NB4 (cell line): ENCODE measurements at regions not wholly inside any gene's neighbourhood (a gene's known extent, or its start where the extent isn't known, plus 50 kb on each side); places are given as distances from the start of the nearest gene placed in this dataset.

Experiments
- DNase-seq: peaks from one replicate; pipeline ENCODE4 v3.0.0; 2010; ENCODE audit warnings: low read depth
- H3K4me3 ChIP-seq: one replicate; pipeline ENCODE4 v1.5.1; 2011; ENCODE audit warnings: mild to moderate bottlenecking, low read depth, low read length, moderate library complexity
- MYC ChIP-seq: IDR thresholded peaks from 2 replicates; pipeline ENCODE4 v1.6.1; 2011; ENCODE audit warnings: low read depth, low read length
- POLR2A ChIP-seq: IDR thresholded peaks from 2 replicates; pipeline ENCODE4 v1.6.1; 2011; ENCODE audit warnings: mild to moderate bottlenecking; ENCODE audit not compliant: insufficient read length; ENCODE audit errors: extremely low read depth
- TF ChIP-seq, protein P1 (sequence below): IDR thresholded peaks from 2 replicates; pipeline ENCODE4 v1.6.1; 2011; ENCODE audit warnings: low read depth, low read length
- TF ChIP-seq, protein P2 (sequence below): IDR thresholded peaks from one replicate; pipeline ENCODE4 v1.5.1; 2012; ENCODE audit warnings: low read depth, low read length

DNA sequence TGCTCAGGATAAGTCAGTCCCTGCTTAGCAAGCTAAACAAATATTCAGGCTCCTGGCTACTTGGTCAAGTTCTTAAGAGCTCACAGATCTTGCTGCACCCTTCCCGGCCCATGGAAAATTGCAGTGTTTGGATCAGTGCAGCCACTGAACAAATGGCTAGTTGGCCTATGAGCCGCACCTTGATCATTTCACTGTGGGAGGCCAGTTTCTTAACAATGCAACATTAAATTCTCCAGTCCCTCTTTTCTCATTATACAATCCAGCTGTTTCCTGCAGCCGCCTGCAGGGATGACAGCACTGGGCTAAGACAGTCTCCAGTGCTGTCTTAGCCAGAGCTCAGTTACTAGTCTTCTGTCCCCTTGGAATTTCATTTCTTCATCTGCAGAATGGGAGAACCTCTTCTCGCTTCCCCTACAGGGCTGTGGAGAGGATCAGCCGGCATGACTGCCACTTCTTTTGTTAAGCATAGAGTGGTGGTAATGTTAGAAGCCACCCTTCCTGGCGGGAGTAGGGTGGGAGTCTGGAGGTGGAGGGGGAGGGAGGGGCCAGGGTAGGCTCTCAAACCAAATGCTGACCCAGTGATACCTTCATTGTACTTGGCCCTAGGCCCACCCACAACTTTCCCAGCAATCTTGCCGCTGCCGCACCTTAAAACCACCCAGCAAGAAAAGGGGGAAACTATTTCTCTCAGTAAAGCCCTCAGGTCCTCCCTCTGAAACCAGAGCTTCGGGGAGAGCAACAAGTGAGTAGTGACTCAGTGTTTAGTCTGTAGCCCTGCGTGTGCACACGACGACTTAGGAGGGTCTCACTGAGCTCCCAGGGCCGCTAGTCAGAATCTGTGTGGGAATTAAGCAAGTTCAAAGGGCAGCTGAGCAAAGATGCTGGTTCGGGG is 145.7 kb downstream of the NUAK1 start:
- TF ChIP-seq MYC (no peak), POLR2A (no peak)
- TF ChIP-seq, protein P1, sequence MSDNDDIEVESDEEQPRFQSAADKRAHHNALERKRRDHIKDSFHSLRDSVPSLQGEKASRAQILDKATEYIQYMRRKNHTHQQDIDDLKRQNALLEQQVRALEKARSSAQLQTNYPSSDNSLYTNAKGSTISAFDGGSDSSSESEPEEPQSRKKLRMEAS, result no peak
- TF ChIP-seq, protein P2, sequence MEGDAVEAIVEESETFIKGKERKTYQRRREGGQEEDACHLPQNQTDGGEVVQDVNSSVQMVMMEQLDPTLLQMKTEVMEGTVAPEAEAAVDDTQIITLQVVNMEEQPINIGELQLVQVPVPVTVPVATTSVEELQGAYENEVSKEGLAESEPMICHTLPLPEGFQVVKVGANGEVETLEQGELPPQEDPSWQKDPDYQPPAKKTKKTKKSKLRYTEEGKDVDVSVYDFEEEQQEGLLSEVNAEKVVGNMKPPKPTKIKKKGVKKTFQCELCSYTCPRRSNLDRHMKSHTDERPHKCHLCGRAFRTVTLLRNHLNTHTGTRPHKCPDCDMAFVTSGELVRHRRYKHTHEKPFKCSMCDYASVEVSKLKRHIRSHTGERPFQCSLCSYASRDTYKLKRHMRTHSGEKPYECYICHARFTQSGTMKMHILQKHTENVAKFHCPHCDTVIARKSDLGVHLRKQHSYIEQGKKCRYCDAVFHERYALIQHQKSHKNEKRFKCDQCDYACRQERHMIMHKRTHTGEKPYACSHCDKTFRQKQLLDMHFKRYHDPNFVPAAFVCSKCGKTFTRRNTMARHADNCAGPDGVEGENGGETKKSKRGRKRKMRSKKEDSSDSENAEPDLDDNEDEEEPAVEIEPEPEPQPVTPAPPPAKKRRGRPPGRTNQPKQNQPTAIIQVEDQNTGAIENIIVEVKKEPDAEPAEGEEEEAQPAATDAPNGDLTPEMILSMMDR, result no peak
- no peak overlapping the region for H3K4me3 ChIP-seq
- no peak for DNase-seq

DNA sequence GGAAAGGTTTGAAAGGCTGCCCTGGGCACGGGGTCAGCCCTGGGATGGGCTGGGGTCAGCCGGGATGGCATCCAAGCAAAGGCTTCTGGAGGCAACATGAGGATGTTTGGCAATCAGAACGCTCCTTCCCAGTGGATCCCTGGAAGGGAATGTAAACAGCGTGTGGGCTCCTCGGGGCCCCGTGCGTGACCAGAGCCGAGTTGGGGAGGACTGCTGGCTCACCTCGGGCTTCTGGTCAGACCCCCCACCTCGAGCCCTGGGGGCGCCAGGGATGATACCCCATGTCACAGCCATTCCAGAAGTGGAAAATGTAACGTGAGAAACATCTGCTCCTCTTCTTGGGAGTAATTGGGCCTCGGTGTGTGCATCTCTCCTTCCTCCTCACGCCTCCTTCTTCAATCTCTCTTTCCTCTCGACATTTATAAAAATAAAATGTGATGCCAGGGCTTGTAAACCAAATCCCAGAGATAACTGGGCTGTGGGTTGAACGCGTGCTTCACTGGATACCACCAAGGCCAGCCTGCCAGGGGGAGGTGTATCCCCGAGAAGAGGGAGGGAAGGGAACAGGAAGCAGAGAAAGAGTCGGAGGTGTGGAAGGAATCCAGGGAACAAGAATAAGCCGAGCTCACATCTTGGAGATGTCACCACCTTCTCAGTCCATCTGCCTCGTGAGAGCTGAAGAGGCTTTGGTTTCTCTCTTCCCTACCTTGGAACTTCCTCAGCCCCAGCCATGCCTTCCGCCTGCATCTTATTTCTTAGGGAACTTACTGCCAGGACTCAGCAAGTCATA is 144.8 kb downstream of the NUAK1 start:
- H3K4me3 ChIP-seq, result no peak overlapping the region
- no peak for DNase-seq
- TF ChIP-seq, protein P2, result no peak
- TF ChIP-seq, protein P1, result no peak
- TF ChIP-seq MYC (no peak), POLR2A (no peak)

DNA sequence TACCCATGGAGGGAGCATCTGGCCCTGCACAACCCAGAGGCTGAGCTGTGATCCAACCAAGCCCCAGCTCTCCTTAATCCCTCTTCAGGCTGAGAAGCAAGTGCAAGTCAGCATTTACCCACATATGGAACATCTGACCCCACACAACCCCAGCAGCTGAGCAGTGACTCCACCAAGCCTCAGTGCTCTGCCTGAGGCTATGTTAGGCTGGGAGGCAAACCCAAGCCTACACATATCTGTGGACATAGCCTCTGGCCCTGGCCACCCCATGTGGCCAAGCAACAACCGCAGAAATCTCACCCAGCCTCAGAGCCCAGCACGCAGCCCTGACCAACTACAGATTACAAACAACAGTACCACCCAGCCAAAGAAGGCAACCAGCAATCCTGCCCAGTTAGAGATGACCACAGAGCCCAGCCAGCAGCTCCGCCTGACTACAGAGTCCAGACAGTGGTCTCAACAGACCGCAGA is 142.8 kb downstream of the NUAK1 start:
- DNase-seq, result no peak
- H3K4me3 ChIP-seq, result no peak overlapping the region
- TF ChIP-seq, protein P1, result no peak
- TF ChIP-seq MYC (no peak), POLR2A (no peak)
- TF ChIP-seq, protein P2, result no peak

DNA sequence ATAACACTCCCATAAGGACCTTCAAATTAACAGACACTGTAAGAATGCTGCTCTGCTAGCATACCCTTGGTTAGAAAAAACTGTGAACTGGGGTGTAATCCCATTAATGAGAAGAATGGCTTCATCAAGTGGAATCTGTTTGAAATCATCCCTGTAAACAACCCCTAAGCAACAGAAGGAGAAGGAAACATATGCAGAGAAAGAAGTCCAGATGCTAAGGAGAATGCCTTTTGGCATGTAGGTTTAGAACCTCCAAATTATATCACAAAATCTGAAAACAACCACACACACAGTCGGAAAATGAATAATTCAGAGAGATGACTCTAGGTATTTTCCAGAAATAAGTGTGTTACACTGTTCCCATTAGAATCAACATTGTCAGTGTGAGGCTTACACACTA is 140.2 kb downstream of the NUAK1 start:
- no peak overlapping the region for H3K4me3 ChIP-seq
- DNase-seq, result no peak
- no peak for TF ChIP-seq POLR2A
- TF ChIP-seq, protein P1, result no peak
- TF ChIP-seq MYC, result no peak
- TF ChIP-seq, protein P2, result no peak

DNA sequence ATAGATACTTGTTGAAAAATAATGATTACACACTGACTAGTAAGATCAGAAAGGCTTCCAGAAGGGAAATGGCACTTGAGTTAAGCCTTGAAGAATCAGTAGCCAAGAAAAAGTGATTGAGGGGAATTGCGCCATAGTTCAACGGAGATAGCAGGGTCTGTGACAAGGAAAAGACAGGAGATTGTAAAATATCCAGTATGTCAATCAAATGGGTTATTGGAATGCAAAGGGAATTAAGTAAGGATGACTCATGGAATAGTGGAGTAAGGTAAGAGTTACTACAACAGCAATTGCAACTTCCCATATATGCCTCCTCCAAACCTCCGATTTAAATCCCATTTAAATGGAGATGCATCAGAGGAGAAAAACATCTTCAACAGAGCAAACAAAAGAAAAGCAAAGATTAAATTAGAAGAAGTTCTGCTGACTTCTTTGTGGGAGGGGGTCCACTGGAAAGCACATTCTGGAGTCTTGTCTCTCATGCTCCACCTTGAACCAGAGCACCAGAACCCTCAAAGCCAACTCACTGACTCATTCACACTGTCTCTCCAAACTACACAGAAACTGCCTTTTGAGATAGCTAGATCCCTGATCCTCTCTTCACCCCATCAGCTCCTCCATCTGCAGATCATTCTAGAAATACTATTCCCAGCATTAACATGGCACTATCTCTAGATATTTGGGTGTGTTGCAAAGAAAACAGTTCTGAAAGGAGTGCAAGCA is 138.2 kb downstream of the NUAK1 start:
- no peak for DNase-seq
- TF ChIP-seq, protein P2, result no peak
- TF ChIP-seq, protein P1, result no peak
- TF ChIP-seq MYC (no peak), POLR2A (no peak)
- H3K4me3 ChIP-seq, result no peak overlapping the region
